ENCODE measurements at regions not wholly inside any gene's neighbourhood (a gene's known extent, or its start where the extent isn't known, plus 50 kb on each side); places are given as distances from the start of the nearest gene placed in this dataset.

- no CpG with 5 or more reads among the region's 12 CpGs for WGBS (ENCODE audit: extremely low coverage, insufficient read length, low lambda C conversion rate)
- H3K23ac ChIP-seq (ENCODE audit: insufficient read length, low read depth, low read length) = no peak overlapping the region
- Mint-ChIP-seq H3K27me3 (ENCODE audit: low read depth) (no peaks in the 10 kb centered on the region), H3K27ac (no peak overlapping the region; a peak in 1 of 7 replicates), H3K36me3 (ENCODE audit: insufficient read depth in 1 of 3, low read depth in 3 of 3) (peaks cover 0 to 4% (median 0%) of the 10 kb centered on the region in 3 experiments; a peak in 1 of 7 replicates), H3K4me3 (no peak overlapping the region), H3K4me1 (0 out of 4 replicates have a peak, but pooled peaks cover 0 to 2% of the 10 kb centered on the region in 2 experiments), H3K9me3 (no peaks in the 10 kb centered on the region)
- no peak for DNase-seq
- no peak overlapping the region for H3K4me2 ChIP-seq (ENCODE audit: insufficient read depth, insufficient read length, low read length)
- H3K79me2 ChIP-seq (ENCODE audit: insufficient read depth, low read length) = no peaks in the 10 kb centered on the region
- no peak for TF ChIP-seq CTCF (conservative IDR thresholded peaks at IDR 0.05)
- H3K27ac ChIP-seq (ENCODE audit: insufficient read length, low read depth, low read length) = no peak overlapping the region
- no peak overlapping the region for H3K56ac ChIP-seq (ENCODE audit: insufficient read length, low read depth, low read length)
- no peak overlapping the region for H2AK5ac ChIP-seq (ENCODE audit: insufficient read length, low read length)
- H3K79me1 ChIP-seq (ENCODE audit: insufficient read depth, low read depth, low read length, poor library complexity, severe bottlenecking) = no peaks in the 10 kb centered on the region
- H3K9me3 ChIP-seq (ENCODE audit: control insufficient read depth, low read depth, low read length) = no peaks in the 10 kb centered on the region
- H2BK120ac ChIP-seq (ENCODE audit: low read depth, low read length, poor library complexity, severe bottlenecking) = no peak overlapping the region
- H2AFZ ChIP-seq (ENCODE audit: low read length) = no peak overlapping the region
- H4K91ac ChIP-seq (ENCODE audit: insufficient read length, low read depth, low read length) = no peak overlapping the region
- H2BK12ac ChIP-seq (ENCODE audit: insufficient read length, low read depth, low read length) = no peak overlapping the region
- H4K5ac ChIP-seq (ENCODE audit: insufficient read length, low read depth, low read length) = no peak overlapping the region
- no peak overlapping the region for H2BK15ac ChIP-seq (ENCODE audit: low read depth, low read length)
- no peaks in the 10 kb centered on the region for H3K23me2 ChIP-seq (ENCODE audit: insufficient read length, low read depth, low read length, poor library complexity, severe bottlenecking)
- H3K4me1 ChIP-seq (ENCODE audit: insufficient read depth, low read length) = no peaks in the 10 kb centered on the region
- H2BK5ac ChIP-seq (ENCODE audit: insufficient read length, low read length) = no peak overlapping the region
- no peak overlapping the region for H3K4ac ChIP-seq (ENCODE audit: low read depth, low read length)
- no peak overlapping the region for H3T11ph ChIP-seq (ENCODE audit: low read length)
- no peaks in the 10 kb centered on the region for H3K27me3 ChIP-seq (ENCODE audit: insufficient read depth, low read length)
- no peak overlapping the region for H3K18ac ChIP-seq (ENCODE audit: insufficient read length, low read depth, low read length)
- no peak overlapping the region for H4K8ac ChIP-seq (replicated peaks; ENCODE audit: insufficient read length, low read depth, low read length)
- no peak overlapping the region for H3K14ac ChIP-seq (ENCODE audit: insufficient read depth, low read length)
- H2BK20ac ChIP-seq (ENCODE audit: low read depth, low read length, poor library complexity, severe bottlenecking) = no peak overlapping the region
- H4K20me1 ChIP-seq (ENCODE audit: control insufficient read depth, insufficient read depth, insufficient read length) = no peaks in the 10 kb centered on the region
- H3K9ac ChIP-seq (ENCODE audit: extremely low read depth, insufficient read length, low read length) = no peak overlapping the region
These were observed 67.9 kb upstream of the UBE2E2 start for GRCh38 chr3:23135026-23135785.
